ENCODE measurements at regions not wholly inside any gene's neighbourhood (a gene's known extent, or its start where the extent isn't known, plus 50 kb on each side); places are given as distances from the start of the nearest gene placed in this dataset.
"Not testable (repeated sequence)": the region's sequence is repeated elsewhere in the genome, so short reads cannot be mapped to it uniquely, and the experiment has no call there.

GRCh38 chr22:19661156-19661555 is 53.1 kb upstream of the SEPTIN5 start:
- no peak for TF ChIP-seq TAF1 (IDR thresholded peaks at IDR 0.05; ENCODE audit: borderline replicate concordance, low read depth, low read length)
- TF ChIP-seq POLR2AphosphoS5 (IDR thresholded peaks at IDR 0.05; ENCODE audit: low read depth, low read length): no peak
- TF ChIP-seq POLR2A (IDR thresholded peaks at IDR 0.05; ENCODE audit: low read depth, low read length): no peak
- FAIRE-seq (no peak), DNase-seq (ENCODE audit: insufficient read length) (no peak)

- FAIRE-seq; DNase-seq (ENCODE audit: insufficient read length): not testable (repeated sequence)
Observed at GRCh38 chr22:19662049-19662684, 52.1 kb upstream of the SEPTIN5 start.

GRCh38 chr22:19663286-19663815 is 51.0 kb upstream of the SEPTIN5 start:
- DNase-seq (ENCODE audit: insufficient read length): no peak
- no peak for TF ChIP-seq POLR2AphosphoS5 (IDR thresholded peaks at IDR 0.05; ENCODE audit: low read depth, low read length)
- no peak for TF ChIP-seq TAF1 (IDR thresholded peaks at IDR 0.05; ENCODE audit: borderline replicate concordance, low read depth, low read length)
- TF ChIP-seq POLR2A (IDR thresholded peaks at IDR 0.05; ENCODE audit: low read depth, low read length): no peak
- FAIRE-seq: no peak

GRCh38 chr22:19663821-19664355 is 50.4 kb upstream of the SEPTIN5 start:
- TF ChIP-seq POLR2A (IDR thresholded peaks at IDR 0.05; ENCODE audit: low read depth, low read length): no peak
- TF ChIP-seq TAF1 (IDR thresholded peaks at IDR 0.05; ENCODE audit: borderline replicate concordance, low read depth, low read length): no peak
- no peak for TF ChIP-seq POLR2AphosphoS5 (IDR thresholded peaks at IDR 0.05; ENCODE audit: low read depth, low read length)
- FAIRE-seq: no peak
- no peak for DNase-seq (ENCODE audit: insufficient read length)

- FAIRE-seq: no peak
- DNase-seq (ENCODE audit: insufficient read length): no peak
- TF ChIP-seq POLR2A (IDR thresholded peaks at IDR 0.05; ENCODE audit: low read depth, low read length) (no peak), POLR2AphosphoS5 (IDR thresholded peaks at IDR 0.05; ENCODE audit: low read depth, low read length) (no peak), TAF1 (IDR thresholded peaks at IDR 0.05; ENCODE audit: borderline replicate concordance, low read depth, low read length) (no peak)
Observed at GRCh38 chr22:19664406-19664805, 49.9 kb upstream of the SEPTIN5 start.
